ENCODE measurements at regions not wholly inside any gene's neighbourhood (a gene's known extent, or its start where the extent isn't known, plus 50 kb on each side); places are given as distances from the start of the nearest gene placed in this dataset.

- Histone ChIP-seq H3K27me3 (ENCODE audit: control insufficient read depth, insufficient read depth, low read length) (no peaks in the 10 kb centered on the region), H3K36me3 (ENCODE audit: control insufficient read depth, insufficient read depth, low read length) (no peaks in the 10 kb centered on the region), H3K9me3 (ENCODE audit: control insufficient read depth, insufficient read depth, low read depth, low read length) (no peaks in the 10 kb centered on the region), H3K27ac (ENCODE audit: low read length) (no peak overlapping the region), H3K4me3 (ENCODE audit: low read depth in 2 of 2, low read length in 2 of 2) (no peak overlapping the region), H3K4me1 (ENCODE audit: control insufficient read depth, insufficient read depth, low read length) (no peaks in the 10 kb centered on the region)
- ATAC-seq (peak; percentile 73; the same call in 1 of the 2 replicates), DNase-seq (ENCODE audit: low read depth, low spot score) (peak; percentile 2)
- ChIA-PET CTCF (no interaction called here), POLR2A (no interaction called here)
- no TSS peak for BruUV-seq (replicated peaks)
- in situ Hi-C loops (cut with HindIII; ENCODE audit: low pct_unique_long_range_greater_than_20kb, low sequenced_read_pairs) (no loop called here), intact Hi-C loops (cut with micrococcal nuclease; ENCODE audit: unreplicated experiment) (loop anchor here (1.0 kb wide), 1 partner anchor 118 kb away; no protein-coding TSS in a partner anchor)
- TF ChIP-seq REST (IDR thresholded peaks at IDR 0.05; ENCODE audit: insufficient read depth in 1 of 2, low read depth in 2 of 2, low read length in 1 of 2) (no peak), CTCF (IDR thresholded peaks at IDR 0.05) (peak; percentile 60)
Measured at GRCh38 chr4:77358315-77358928, 201.4 kb downstream of the CCNG2 start.

- Histone ChIP-seq H3K4me3 (ENCODE audit: low read depth in 2 of 2, low read length in 2 of 2) (no peak overlapping the region), H3K27me3 (ENCODE audit: control insufficient read depth, insufficient read depth, low read length) (no peaks in the 10 kb centered on the region), H3K4me1 (ENCODE audit: control insufficient read depth, insufficient read depth, low read length) (no peaks in the 10 kb centered on the region), H3K27ac (ENCODE audit: low read length) (no peak overlapping the region), H3K9me3 (ENCODE audit: control insufficient read depth, insufficient read depth, low read depth, low read length) (no peaks in the 10 kb centered on the region), H3K36me3 (ENCODE audit: control insufficient read depth, insufficient read depth, low read length) (no peaks in the 10 kb centered on the region)
- BruUV-seq (replicated peaks), result no TSS peak
- no peak for ATAC-seq
- POLR2A ChIA-PET, result no interaction called here
- CTCF ChIA-PET, result no interaction called here
- in situ Hi-C loops (cut with HindIII; ENCODE audit: low pct_unique_long_range_greater_than_20kb, low sequenced_read_pairs) (no loop called here), intact Hi-C loops (cut with micrococcal nuclease; ENCODE audit: unreplicated experiment) (no loop called here)
- no peak for TF ChIP-seq SIN3A (IDR thresholded peaks at IDR 0.05; ENCODE audit: borderline replicate concordance, insufficient read depth, low read depth, low read length)
- no peak for TF ChIP-seq POLR2AphosphoS5 (IDR thresholded peaks at IDR 0.05; ENCODE audit: low read depth, low read length)
- no peak for TF ChIP-seq REST (IDR thresholded peaks at IDR 0.05; ENCODE audit: insufficient read depth in 1 of 2, low read depth in 2 of 2, low read length in 1 of 2)
- TF ChIP-seq CTCF (IDR thresholded peaks at IDR 0.05), result no peak
- no peak for TF ChIP-seq TCF7L2 (IDR thresholded peaks at IDR 0.05; ENCODE audit: low read depth, low read length)
- DNase-seq (ENCODE audit: low read depth, low spot score), result no peak
Measured at GRCh38 chr4:77360451-77360850, 203.4 kb downstream of the CCNG2 start.

All from Panc1 (cell line).